Loucy (cell line): ENCODE measurements at regions not wholly inside any gene's neighbourhood (a gene's known extent, or its start where the extent isn't known, plus 50 kb on each side); places are given as distances from the start of the nearest gene placed in this dataset.

Experiments used
- H2AFZ ChIP-seq: fragments of 200-600 bp; sonication (generic); 2 replicates; pipeline ENCODE4 v1.6.0; 2016; ENCODE audit warnings: antibody characterized with exemption, mild to moderate bottlenecking, low read length, moderate library complexity
- H3F3A ChIP-seq: fragments of 200-600 bp; 2 replicates; pipeline ENCODE4 v1.6.0; 2016; ENCODE audit warnings: antibody characterized with exemption, low read depth, mild to moderate bottlenecking
- H3K27me3 ChIP-seq: fragments of 200-600 bp; sonication (generic); 2 replicates; pipeline ENCODE4 v1.6.1; 2014; ENCODE audit warnings: low read length, mild to moderate bottlenecking; ENCODE audit not compliant: insufficient read depth, poor library complexity, severe bottlenecking
- H3K36me3 ChIP-seq: fragments of 200-600 bp; sonication (generic); 2 replicates; pipeline ENCODE4 v1.6.1; 2016; ENCODE audit warnings: low read length; ENCODE audit not compliant: insufficient read depth
- H3K4me1 ChIP-seq: fragments of 200-600 bp; sonication (generic); 2 replicates; pipeline ENCODE4 v1.5.1; 2014; ENCODE audit warnings: low read length, mild to moderate bottlenecking; ENCODE audit not compliant: insufficient read depth, poor library complexity, severe bottlenecking
- H3K4me2 ChIP-seq: fragments of 200-600 bp; sonication (generic); 2 replicates; pipeline ENCODE4 v1.6.0; 2014; ENCODE audit warnings: antibody characterized with exemption, low read length, low read depth, mild to moderate bottlenecking; ENCODE audit not compliant: poor library complexity, severe bottlenecking
- H3K4me3 ChIP-seq: fragments of 200-600 bp; sonication (generic); 2 replicates; pipeline ENCODE4 v1.5.1; 2014; ENCODE audit warnings: low read length, mild to moderate bottlenecking, mixed read lengths; ENCODE audit not compliant: poor library complexity, severe bottlenecking
- H3K79me2 ChIP-seq: fragments of 200-600 bp; sonication (generic); 2 replicates; pipeline ENCODE4 v1.6.1; 2014; ENCODE audit warnings: low read length; ENCODE audit not compliant: insufficient read depth
- H3K9ac ChIP-seq: fragments of 200-600 bp; sonication (generic); 2 replicates; pipeline ENCODE4 v1.6.0; 2014; ENCODE audit warnings: mild to moderate bottlenecking, low read depth, low read length, moderate library complexity; ENCODE audit not compliant: poor library complexity, severe bottlenecking
- H3K9me2 ChIP-seq: fragments of 200-600 bp; sonication (generic); replicated peaks from 2 replicates; pipeline ENCODE4 v1.6.1; 2016; ENCODE audit warnings: low read depth, low read length, mixed read lengths
- H3K9me3 ChIP-seq: fragments of 200-600 bp; sonication (generic); 2 replicates; pipeline ENCODE4 v1.6.1; 2014; ENCODE audit warnings: mild to moderate bottlenecking, antibody characterized with exemption, low read length, low read depth; ENCODE audit not compliant: insufficient read depth
- H4K20me1 ChIP-seq: fragments of 200-600 bp; sonication (generic); 2 replicates; pipeline ENCODE4 v1.6.0; 2014; ENCODE audit warnings: antibody characterized with exemption, low read length, mild to moderate bottlenecking; ENCODE audit not compliant: insufficient read depth, poor library complexity, severe bottlenecking
- CTCF ChIP-seq: fragments of 200-600 bp; sonication (generic); conservative IDR thresholded peaks from 2 replicates; pipeline ENCODE4 v1.5.1; 2014; ENCODE audit warnings: mild to moderate bottlenecking, antibody characterized with exemption, low read length
- EZH2phosphoT487 ChIP-seq: fragments of 200-600 bp; IDR thresholded peaks from 2 replicates; pipeline ENCODE4 v1.6.1; 2018; ENCODE audit warnings: antibody characterized with exemption, mild to moderate bottlenecking, moderate library complexity, borderline replicate concordance

GRCh38 chr4:85268188-85268587 lies 206.8 kb upstream of the ARHGAP24 start:
- H3K4me2 ChIP-seq: no peak overlapping the region

GRCh38 chr4:85268961-85269360 lies 206.0 kb upstream of the ARHGAP24 start:
- H3K9me2 ChIP-seq: no peaks in the 10 kb centered on the region
- no peak overlapping the region for H3K9ac ChIP-seq
- H3K4me3 ChIP-seq: no peak overlapping the region
- H3K36me3 ChIP-seq: no peaks in the 10 kb centered on the region
- H3K4me2 ChIP-seq: no peak overlapping the region
- TF ChIP-seq EZH2phosphoT487 (no peak), CTCF (no peak)
- no peaks in the 10 kb centered on the region for H3K79me2 ChIP-seq
- H3K27me3 ChIP-seq: no peaks in the 10 kb centered on the region
- no peaks in the 10 kb centered on the region for H3K4me1 ChIP-seq
- H2AFZ ChIP-seq: no peak overlapping the region
- H3K9me3 ChIP-seq: no peaks in the 10 kb centered on the region
- no peaks in the 10 kb centered on the region for H4K20me1 ChIP-seq
- no peaks in the 10 kb centered on the region for H3F3A ChIP-seq

More at GRCh38 chr4:85268188-85268587, 206.8 kb upstream of the ARHGAP24 start:
- no peaks in the 10 kb centered on the region for H3K9me3 ChIP-seq
- no peaks in the 10 kb centered on the region for H3K9me2 ChIP-seq
- H3K79me2 ChIP-seq: no peaks in the 10 kb centered on the region
- no peaks in the 10 kb centered on the region for H3K36me3 ChIP-seq
- no peak overlapping the region for H3K9ac ChIP-seq
- H3K4me3 ChIP-seq: no peak overlapping the region
- H2AFZ ChIP-seq: no peak overlapping the region
- no peaks in the 10 kb centered on the region for H4K20me1 ChIP-seq
- no peaks in the 10 kb centered on the region for H3F3A ChIP-seq
- no peaks in the 10 kb centered on the region for H3K27me3 ChIP-seq
- no peaks in the 10 kb centered on the region for H3K4me1 ChIP-seq
- TF ChIP-seq EZH2phosphoT487: no peak
- no peak for TF ChIP-seq CTCF

GRCh38 chr4:85274955-85275354 lies 200.0 kb upstream of the ARHGAP24 start:
- no peak overlapping the region for H2AFZ ChIP-seq
- H3K9me3 ChIP-seq: no peaks in the 10 kb centered on the region
- no peaks in the 10 kb centered on the region for H4K20me1 ChIP-seq
- no peaks in the 10 kb centered on the region for H3F3A ChIP-seq
- H3K36me3 ChIP-seq: no peaks in the 10 kb centered on the region
- no peaks in the 10 kb centered on the region for H3K79me2 ChIP-seq
- H3K9ac ChIP-seq: no peak overlapping the region
- H3K4me3 ChIP-seq: no peak overlapping the region
- no peaks in the 10 kb centered on the region for H3K27me3 ChIP-seq
- TF ChIP-seq EZH2phosphoT487: no peak
- TF ChIP-seq CTCF: no peak
- no peaks in the 10 kb centered on the region for H3K9me2 ChIP-seq
- no peak overlapping the region for H3K4me2 ChIP-seq
- no peaks in the 10 kb centered on the region for H3K4me1 ChIP-seq
